ENCODE measurements at regions not wholly inside any gene's neighbourhood (a gene's known extent, or its start where the extent isn't known, plus 50 kb on each side); places are given as distances from the start of the nearest gene placed in this dataset.
"Not testable (repeated sequence)": the region's sequence is repeated elsewhere in the genome, so short reads cannot be mapped to it uniquely, and the experiment has no call there.

DNA sequence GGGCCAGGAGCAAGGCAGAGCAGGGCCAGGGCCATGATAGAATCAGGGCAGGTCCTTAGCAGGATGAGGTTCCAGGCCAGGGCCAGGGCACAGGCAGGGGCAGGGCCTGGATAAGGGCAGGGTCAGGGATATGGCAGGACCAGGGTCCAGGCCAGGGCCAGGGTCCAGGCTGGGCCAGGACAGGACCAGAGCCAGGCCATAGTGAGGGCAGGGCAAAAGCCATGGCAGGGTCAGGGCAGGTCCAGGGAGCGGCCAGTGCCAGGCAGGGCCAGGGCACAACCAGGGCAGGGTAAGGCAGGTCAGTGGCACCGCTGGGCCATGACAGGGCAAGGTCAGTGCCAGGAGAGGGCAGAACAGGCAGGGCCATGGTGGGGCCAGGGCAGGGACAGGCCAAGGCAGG is 152.2 kb downstream of the LIPI start:
- no peak overlapping the region for H3K4me3 ChIP-seq (ENCODE audit: low read length)
- TF ChIP-seq, protein P1, sequence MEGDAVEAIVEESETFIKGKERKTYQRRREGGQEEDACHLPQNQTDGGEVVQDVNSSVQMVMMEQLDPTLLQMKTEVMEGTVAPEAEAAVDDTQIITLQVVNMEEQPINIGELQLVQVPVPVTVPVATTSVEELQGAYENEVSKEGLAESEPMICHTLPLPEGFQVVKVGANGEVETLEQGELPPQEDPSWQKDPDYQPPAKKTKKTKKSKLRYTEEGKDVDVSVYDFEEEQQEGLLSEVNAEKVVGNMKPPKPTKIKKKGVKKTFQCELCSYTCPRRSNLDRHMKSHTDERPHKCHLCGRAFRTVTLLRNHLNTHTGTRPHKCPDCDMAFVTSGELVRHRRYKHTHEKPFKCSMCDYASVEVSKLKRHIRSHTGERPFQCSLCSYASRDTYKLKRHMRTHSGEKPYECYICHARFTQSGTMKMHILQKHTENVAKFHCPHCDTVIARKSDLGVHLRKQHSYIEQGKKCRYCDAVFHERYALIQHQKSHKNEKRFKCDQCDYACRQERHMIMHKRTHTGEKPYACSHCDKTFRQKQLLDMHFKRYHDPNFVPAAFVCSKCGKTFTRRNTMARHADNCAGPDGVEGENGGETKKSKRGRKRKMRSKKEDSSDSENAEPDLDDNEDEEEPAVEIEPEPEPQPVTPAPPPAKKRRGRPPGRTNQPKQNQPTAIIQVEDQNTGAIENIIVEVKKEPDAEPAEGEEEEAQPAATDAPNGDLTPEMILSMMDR (IDR thresholded peaks at IDR 0.05; ENCODE audit: insufficient read depth, low read depth, low read length, missing control alignments): no peak
- DNase-seq (ENCODE audit: low read depth): no peak

DNA sequence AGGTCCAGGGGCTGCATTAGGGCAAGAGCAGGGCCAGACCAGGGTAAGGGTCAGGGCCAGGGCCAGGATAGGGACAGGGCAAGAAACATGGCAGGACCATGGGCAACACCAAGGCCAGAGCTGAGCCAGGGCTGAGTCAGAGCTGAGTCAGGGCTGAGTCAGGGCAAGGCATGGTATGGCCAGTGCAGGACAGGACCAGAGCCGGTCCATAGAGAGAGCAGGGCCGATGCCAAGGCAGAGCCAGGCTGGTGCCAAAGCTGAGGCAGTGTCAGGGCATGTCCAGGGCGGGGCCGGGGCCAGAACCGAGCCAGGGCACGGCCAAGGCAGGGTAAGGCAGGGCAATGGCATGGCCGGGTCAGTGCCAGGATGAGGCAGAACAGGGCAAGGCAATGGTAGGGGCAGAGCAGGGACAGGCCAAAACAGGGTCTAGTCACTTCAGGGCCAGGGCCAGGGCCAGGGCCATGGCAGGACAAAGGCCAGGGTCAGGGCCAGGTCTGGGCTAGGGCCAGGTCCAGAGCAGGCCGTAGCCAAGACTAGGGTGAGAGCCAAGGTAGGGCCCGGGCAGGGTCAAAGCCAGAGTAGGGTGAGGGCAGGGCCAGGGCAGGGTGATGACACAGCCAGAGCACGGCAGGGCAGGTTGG is 152.8 kb downstream of the LIPI start:
- not testable (repeated sequence) for H3K4me3 ChIP-seq (ENCODE audit: low read length)
- peak; percentile 46 for DNase-seq (ENCODE audit: low read depth)

DNA sequence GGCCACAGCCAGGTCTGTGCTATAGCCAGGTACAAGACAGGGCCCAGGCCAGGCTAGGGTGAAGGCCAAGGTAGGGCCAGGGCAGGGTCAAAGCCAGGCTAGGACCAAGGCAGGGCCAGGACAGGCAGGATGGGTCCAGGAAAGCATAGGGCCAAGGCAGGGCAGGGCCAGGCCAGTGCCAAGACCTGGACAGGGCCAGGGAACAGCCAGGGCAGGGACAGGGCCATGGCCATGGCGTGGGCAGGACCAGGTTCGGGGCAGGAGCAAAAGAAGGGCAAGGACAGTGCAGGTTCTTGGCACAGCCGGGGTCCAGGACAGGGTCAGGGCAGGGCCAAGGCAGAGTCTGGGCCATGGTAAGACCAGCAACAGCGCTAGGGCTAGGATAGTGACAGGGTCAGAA is 153.4 kb downstream of the LIPI start:
- TF ChIP-seq, protein P1 (IDR thresholded peaks at IDR 0.05; ENCODE audit: insufficient read depth, low read depth, low read length, missing control alignments): no peak
- DNase-seq (ENCODE audit: low read depth): no peak
- H3K4me3 ChIP-seq (ENCODE audit: low read length): no peak overlapping the region

DNA sequence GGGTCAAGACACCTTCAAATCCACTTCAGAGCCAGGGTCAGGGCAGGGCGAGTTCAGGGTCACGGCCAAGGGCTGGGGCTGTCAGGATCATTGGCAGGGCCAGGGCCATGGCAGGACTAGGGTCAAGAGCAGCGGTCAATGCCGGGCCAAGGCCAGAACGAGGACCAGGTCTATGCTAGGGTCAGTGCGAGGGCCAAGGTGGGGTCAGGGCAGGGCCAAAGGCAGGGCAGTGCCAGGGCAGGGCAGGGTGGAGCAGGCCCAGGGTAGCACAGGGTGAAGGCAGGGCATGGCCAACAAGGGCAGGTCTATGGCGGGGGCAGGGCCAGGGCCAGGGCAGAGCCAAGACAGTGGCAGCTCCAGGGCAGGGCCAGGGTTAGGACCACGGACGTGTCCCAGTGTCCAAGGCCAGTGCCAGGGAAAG is 154.0 kb downstream of the LIPI start:
- TF ChIP-seq, protein P1 (IDR thresholded peaks at IDR 0.05; ENCODE audit: insufficient read depth, low read depth, low read length, missing control alignments): no peak
- DNase-seq (ENCODE audit: low read depth): no peak
- no peak overlapping the region for H3K4me3 ChIP-seq (ENCODE audit: low read length)

DNA sequence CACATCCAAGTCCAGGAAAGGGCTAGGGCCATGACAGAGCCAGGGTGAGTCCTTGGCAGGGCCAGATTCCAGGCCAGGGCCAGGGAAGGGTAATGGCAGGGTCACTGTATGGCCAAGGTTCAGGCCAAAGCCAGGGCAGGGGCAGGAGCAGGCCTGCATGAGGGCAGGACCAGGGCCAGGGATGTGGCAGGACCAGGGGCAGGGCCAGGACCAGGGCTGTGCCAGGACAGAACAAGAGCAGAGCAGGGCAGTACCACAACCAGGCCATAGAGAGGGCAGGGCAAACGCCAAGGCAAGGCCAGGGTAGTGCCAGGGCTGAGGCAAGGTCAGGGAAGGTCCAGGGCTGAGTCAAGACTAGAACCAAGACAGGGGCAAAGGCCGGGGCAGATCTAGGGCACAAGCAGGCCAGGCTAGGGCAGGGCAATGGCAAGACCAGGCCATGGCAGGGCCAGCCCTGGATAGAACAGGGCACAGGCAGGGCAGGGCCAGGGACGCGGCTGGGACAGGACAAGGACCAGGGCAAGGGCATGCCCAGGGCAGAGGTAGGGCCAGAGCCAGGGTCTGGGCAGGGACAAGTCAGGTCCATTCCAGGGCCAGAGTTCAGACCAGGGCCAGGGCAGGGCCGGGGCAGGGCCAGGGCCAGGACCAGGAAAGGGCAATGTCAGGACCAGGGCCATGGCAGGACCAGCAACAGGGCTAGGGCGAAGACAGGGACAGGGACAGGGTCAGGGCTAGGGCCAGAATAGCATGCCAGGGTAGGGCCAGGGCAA is 154.8 kb downstream of the LIPI start:
- not testable (repeated sequence) for DNase-seq (ENCODE audit: low read depth); H3K4me3 ChIP-seq (ENCODE audit: low read length)

DNA sequence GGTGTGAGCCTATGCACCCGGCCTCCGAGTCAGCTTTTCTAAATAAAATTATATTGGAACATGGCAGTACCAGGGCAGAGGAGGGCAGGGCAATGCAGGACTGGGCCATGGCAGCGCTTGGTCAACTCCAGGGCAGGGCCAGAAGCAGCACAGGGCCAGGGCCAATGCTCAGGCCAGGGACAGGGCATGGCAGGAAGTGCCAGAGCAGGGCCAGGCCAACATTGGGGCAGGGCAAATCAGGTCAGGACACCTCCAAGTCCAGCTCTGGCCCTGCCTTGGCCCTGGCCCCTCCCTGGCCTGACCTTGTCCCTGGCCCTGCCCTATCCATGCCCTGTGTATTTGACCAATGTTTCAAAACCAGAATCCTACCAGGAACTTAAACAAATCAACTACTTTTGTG is 156.1 kb downstream of the LIPI start:
- no peak for DNase-seq (ENCODE audit: low read depth)
- TF ChIP-seq, protein P1 (IDR thresholded peaks at IDR 0.05; ENCODE audit: insufficient read depth, low read depth, low read length, missing control alignments): no peak
- no peak overlapping the region for H3K4me3 ChIP-seq (ENCODE audit: low read length)

DNA sequence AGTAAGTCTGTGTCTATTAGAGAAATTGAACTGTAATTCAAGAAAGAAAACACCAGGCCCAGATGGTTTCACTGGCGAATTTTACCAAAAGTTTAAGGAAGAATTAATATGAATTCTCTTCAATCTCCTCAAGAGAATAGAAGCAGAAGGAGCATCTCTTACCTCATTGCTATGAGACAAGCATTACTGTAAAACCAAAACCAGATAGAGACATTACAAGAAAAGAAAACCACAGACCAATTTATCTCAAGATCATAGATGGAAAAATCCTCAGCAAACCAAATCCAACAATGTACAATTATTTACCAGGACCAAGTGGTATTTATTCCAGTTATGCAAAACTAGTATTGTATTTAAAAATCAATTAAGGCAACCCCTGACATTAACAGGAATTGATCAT is 160.6 kb downstream of the LIPI start:
- no peak for DNase-seq (ENCODE audit: low read depth)
- TF ChIP-seq, protein P1 (IDR thresholded peaks at IDR 0.05; ENCODE audit: insufficient read depth, low read depth, low read length, missing control alignments): no peak

DNA sequence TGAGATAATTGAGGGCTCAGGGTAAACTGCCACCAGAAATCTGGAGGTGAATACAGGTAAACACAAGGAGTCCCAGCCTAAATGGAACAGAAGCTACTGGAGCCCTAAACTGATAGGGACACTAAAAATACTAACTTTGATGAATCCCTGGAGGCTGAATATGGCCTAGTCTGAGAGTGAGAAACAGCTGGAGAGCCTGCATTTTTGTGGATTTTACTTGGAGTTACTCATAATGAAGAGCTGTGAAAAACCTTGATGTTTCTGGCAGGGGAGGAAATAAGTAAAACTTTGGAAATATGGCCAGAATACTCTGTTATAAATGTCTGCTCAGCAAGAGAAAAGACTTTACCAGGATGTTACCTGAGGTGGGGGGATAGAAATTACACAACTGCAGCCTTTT is 164.4 kb downstream of the LIPI start:
- TF ChIP-seq, protein P1 (IDR thresholded peaks at IDR 0.05; ENCODE audit: insufficient read depth, low read depth, low read length, missing control alignments): no peak
- no peak for DNase-seq (ENCODE audit: low read depth)
- no peak overlapping the region for H3K4me3 ChIP-seq (ENCODE audit: low read length)

More for the DNA sequence above, 160.6 kb downstream of the LIPI start:
- H3K4me3 ChIP-seq (ENCODE audit: low read length): no peak overlapping the region
